HG03095 (cell line): ENCODE measurements at regions not wholly inside any gene's neighbourhood (a gene's known extent, or its start where the extent isn't known, plus 50 kb on each side); places are given as distances from the start of the nearest gene placed in this dataset.

Experiments
- ATAC-seq: cut with Tn5 transposase; IDR thresholded peaks from one replicate; pipeline ENCODE4 v1.9.1; 2021; ENCODE audit warnings: moderate library complexity; ENCODE audit not compliant: unreplicated experiment

DNA sequence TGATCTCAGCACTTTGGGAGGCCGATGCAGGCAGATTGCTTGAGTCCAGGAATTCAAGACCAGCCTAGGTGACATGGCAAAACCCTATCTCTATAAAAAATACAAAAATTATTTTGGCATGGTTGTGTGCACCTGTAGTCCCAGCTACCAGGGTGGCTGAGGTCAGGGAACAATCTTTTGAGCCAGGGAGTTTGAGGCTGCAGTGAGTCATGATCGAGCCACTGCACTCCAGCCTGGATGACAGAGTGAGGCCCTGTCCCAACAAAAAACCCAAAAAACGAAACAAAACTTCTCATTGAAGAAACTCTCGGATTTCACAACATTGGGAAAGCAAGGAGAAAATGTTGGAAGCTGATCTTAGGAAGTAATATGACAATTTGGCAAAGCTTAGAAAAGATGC lies 317.3 kb upstream of the MGAT5 start:
- ATAC-seq: no peak

DNA sequence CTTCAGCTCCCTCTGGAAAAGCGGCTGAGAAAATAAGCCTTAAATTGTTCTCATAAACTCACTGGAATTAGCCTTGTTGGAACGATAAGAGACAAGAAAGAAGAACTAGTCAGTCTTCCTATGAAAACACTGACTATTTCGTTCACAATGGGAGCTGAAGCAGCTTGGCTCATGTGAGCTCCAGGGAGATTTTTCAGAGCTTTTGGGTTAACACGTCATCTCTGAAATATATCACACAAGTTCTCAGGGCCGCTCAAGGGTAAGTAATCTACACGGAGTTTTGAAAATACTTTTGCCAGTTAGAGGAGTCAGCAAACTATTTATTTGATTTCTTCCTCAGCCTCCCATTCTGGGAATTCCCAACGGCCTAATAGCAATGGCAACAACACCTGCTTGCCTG lies 316.2 kb upstream of the MGAT5 start:
- no peak for ATAC-seq

DNA sequence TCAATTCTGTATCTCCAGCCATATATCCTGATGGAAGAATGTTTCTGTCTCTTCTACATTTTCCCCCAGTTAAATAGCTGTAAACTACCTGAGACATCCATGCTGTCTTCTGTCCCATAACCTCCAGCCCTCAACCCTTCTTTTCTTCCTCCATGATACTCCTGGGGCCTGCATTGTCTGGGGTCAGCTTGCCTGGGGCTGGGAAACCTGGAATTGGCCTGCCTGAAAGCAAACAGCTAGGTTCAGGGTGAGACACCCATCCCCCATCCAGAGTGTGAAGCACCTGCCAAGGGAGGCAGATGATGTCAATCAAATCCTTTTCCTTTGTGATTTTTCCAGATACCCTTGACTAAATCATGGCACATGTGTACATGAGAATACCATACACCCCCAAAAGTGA lies 313.7 kb upstream of the MGAT5 start:
- ATAC-seq: no peak

DNA sequence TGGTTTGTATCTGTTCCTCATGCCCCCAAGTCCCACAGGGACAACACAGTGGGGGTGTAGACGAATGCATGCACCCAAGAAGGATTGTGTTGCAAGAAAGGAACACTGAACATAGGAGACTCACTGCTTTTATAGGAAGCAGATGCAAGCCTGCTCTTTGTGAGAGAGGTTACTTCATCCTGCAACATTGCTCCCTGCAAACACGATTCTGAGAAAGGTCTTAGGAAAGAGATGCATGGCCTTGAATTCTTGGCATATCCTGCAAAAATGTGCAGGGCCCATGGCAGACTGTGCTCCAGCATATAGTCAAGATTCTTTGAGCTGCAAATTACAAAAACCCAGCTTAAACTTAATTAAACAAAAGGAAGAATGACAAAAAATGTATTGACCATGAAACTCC lies 312.2 kb upstream of the MGAT5 start:
- ATAC-seq: no peak

DNA sequence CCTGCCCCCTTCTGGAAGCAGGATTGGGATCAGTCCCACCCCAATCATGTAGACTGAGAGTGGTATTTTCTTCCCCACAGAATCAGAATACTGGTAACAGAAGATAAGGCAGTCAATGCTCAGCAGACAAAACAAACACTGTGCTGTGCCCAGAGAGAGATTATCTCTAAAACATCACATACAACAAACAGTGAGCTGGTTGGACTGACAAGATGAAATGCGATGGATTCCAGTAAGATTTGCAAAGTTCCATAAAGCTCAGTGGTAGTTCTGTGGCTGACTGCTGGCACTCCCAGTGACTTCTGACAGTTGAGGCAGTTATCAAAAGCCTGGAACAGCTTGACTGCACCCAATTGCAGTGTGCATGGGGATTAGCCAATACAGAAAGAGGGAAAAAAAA lies 311.5 kb upstream of the MGAT5 start:
- ATAC-seq: no peak

DNA sequence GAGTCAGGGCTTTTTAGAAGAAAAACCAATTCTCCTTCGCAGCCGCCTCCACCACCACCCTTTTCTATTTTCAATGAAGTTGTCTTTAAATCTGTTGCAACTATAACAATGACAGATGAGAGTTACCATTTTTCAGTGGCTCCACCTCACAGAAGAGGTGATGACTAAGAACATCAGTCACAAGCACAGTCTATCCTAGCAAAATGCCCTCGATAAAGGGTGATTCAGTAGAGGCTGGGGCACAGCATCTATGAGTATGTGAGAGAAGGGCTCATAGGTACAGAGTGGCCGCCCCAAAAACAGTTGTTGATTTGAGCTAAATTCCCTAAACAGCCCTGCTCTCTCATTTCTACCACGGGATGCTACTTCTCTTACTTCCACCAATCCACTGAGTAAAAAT lies 310.8 kb upstream of the MGAT5 start:
- ATAC-seq: no peak

DNA sequence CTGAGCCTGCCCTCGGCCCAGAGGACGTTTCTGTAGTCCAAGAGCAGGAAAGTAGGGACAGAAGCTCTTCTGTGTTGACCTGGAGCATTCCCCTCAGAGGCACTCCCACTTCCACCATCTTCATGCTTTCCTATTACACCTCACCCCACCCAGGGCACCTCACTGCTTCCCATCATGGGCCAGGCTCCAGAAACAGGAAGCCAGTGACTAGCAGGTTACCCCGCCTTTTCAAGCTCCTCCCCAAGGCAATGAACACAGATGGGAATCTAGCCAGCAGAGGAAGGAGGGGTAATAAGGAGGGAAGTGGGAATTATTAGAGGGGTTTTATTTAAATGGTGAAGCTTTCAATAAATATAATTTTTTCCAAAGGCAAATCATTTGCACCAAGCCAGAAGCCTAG lies 308.8 kb upstream of the MGAT5 start:
- ATAC-seq: no peak

DNA sequence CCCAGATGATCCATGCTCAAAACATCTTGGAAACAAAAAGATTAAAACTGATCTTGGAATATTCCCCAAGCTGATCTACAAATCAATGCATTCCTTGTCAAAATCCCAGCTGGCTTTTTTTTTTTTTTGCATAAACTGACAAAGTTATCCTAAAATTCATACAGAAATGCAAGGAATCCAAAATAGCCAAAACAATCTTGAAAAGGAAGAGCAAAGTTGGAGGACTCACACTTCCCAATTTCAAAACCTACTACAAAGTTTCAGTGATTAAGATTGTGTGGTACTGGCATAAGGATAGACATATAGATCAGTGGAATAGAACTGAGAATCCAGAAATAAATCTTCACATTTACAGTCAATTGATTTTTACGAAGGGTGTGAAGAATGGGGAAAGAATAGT lies 306.8 kb upstream of the MGAT5 start:
- ATAC-seq: no peak

DNA sequence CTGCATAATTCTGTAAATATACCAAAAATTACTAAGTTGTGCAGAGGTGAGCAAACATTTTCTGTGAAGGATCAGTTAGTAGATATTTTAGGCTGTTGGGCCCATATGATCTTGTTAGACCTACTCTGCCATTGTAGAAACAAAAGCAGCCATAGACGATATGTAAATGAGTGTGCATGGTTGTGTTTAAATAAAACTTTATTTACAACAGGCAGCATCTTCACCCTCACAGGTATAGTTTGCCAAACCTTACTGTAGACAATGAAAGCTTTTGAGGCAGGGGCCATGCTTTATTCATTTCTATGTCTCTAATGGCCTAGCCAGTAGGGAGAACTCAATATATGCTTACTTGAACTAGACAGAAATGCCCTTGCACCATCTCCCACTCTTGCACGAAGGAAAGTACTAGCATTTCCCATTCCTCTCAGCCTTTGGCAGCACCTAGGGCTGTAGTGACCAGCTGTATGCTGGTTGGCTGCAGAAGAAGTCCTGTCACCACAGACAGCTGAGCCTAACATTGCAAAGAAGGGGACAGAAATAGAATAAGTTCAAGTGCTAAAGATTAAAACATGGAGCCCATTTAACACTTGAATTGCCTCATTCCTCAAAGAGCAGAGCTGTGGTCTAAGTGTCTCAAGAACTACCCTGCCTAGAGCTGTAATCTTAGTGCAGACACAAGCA lies 305.1 kb upstream of the MGAT5 start:
- ATAC-seq: no peak

DNA sequence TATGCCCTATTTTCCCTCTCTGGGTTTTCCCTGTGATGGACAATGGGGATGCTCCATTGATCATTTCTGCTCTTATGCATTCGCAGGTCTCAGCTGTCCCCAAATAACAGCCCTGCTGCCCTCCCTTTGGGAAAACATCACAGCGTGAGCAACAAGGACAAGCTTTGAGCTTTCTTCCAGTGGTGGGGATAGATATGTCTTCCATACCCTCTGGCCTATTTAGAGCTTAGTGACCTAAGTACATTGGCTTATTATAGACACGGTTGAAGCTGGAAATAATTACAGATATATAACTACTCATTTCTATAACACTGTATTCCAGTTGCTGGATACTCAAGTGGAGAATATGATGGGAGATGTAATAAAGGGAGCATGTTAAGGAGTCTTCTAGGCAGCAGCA lies 304.3 kb upstream of the MGAT5 start:
- no peak for ATAC-seq

DNA sequence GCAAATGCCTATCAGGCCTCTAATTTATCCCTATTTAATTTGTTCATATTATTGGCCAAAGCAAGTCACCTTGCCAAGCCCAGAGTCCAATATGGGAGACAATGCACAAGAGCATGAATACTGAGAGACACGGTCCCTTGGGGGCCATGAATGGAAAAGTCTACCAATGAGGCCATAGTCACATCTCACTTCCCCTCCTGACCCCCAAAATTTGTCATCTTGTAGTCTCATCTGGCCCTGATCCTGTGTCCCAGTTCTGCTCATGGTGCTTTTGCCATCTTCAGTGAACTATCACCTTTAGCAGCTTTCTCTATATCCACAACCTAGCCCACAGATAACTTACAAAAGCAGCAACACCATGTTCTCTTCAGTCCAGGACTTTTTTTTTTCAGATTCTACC lies 302.7 kb upstream of the MGAT5 start:
- ATAC-seq: no peak

DNA sequence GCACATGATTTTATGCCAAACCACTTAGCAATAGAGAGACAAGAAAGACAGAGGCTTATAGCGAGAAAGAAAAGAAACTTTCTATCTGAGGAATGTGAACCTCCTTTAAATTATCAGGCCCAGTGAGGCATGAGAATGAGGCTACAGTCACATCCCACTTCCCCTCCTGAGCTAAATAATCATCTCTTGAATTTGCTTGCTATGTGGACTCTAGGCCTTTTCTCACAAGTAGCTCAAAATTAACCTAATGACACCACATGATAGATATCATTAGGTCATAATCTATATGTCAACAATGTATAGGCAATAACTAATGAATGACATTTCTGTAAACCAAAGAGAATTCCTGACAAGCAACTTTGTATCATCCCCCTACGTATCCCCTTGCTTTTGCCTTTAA lies 301.5 kb upstream of the MGAT5 start:
- ATAC-seq: no peak

DNA sequence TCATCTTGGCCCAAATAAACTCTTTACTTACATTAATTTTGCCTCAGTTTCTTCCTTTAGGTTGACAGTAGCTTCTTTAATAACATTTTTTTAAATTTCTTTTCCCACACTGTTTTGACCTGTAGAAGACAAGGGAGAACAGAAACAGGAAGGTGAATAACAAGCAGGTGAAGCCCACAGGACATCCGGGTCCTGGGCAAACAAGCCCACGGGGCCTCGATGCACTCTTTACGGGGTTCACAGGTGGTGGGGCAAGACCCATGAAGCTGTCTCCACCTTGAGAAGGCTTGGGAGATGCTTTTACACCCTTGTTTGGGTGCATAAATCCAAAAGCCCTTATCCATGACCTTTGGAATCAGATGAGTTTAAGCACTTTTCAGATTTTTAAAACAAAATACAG lies 301.0 kb upstream of the MGAT5 start:
- no peak for ATAC-seq

DNA sequence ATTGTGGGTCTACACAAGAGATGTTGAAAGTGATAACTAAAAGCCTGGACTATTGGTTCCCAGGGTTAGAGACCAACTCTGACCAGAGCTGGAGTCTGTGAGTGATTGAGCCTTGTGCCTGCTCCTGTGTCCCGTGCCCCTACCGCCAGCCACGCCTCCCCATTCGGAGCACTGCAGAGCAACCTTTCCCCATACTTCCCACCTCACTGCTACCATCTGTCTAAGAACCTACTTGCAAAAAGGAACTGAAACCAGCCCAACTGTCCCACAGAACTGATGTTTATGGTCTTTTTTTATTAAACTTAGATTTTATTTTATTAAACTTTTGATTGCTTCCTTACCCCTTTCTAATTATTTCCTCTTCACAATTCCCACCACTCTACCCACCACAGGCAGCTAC lies 300.3 kb upstream of the MGAT5 start:
- ATAC-seq: peak; percentile 61

DNA sequence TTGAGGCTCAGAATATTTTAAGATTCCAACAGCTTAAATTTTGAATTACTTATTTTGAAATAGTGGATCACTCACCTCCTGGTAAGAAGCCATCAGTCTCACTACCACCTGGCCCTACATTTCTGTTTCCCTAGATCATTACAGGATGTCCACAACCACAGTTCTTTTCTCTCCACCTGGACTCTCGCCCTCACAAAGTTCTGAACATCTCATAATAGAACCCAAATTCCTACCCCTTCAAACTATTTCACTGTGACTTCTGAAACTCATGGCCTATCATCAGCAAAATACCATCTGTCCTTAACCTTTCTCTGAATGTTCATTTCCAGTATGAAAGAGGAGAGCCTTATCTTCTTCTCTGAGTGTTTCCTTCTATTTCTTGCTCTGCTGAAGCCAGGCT lies 299.2 kb upstream of the MGAT5 start:
- no peak for ATAC-seq

DNA sequence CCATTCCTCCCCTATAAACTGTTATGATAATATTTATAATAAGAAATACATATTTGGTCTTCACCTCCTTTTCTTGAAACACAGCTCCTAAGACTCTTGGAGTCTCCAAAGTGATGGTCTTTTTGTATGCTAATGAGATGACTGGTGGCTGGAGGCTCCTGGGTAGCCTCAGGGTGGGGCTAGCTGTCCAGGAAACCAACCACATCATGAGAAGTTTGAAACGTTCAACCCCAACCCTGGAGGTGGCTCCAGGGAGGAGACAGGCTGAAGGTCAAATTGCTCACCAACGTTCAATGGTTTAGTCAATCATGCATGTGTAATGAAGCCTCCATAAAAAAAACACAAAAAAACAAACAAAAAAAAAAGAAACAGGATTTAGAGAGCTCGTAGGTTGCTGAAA lies 298.7 kb upstream of the MGAT5 start:
- ATAC-seq: no peak

DNA sequence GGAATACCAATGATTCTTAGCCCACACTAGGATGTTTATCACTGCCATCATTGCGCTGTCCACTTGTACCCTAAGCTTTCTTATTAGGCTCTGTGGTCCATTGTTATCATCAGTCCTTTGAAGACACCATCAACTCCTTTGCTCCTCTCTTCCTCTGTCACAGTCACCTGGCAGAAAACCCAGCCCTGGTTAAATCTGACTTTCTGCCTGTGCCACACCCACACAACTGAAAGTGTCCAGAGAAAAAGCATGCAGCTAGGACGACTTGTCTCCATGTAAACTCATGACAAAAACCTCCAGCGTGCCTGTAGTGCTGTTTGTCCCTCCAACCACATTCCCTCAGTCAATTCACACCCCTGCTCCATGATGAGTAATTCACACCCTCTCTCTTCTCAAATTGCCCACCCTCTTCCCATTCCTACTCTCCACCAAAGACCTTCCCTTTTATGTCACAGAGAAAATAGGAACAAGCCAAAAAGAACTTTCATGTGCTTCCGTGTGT lies 297.4 kb upstream of the MGAT5 start:
- no peak for ATAC-seq

DNA sequence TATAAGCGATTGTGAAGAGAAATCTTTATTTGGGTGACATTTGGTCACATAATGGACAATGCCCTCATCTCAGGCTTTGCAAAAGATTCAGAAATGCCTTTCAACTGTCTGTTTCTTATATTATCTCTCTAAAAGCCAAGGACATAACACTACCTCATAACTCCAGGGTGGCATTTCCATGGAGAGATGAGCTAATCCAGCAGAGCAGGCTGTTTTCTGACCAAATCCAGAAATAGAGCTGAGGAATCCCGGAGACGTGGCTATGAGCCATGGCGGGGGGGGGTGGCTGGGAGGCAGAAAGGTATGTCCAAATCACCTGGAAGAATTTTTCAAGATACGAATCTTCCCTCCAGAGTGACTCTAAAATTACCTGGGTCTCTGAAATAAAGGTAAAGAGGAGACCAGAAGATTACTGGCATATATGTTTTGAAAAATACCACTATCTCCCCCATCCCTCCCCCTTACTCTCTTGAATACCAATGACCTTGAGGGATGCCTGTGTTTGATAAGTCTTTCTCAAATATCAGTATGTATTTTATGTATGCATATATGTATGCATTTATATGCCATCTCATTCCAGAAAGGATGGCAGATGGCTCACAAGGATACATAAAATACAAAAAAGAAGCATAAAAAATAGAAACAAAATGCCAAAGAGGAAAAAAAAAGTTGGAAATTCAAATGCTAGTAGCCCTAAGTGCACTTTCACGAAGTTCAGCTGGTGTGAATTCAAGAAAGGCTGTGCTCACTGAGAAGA lies 296.0 kb upstream of the MGAT5 start:
- ATAC-seq: no peak

DNA sequence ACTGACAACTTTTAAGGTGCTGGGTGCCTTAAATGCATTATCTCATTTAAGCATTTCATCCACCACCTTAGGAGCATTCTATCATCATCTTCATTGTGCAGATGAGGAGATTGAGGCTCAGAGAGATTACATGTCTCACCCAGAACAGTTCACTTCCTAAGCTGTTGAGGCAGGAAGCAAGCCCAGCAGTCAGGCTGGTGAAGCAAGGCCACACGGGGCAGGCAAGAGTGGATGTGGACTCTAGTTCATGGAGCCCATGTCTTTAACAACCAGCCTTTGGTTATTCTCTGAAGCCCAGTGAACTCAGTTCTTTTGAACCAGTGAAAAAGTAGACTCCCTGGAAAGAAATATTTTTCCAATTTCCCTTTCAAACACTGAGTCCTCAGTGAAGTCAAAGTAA lies 294.8 kb upstream of the MGAT5 start:
- no peak for ATAC-seq

DNA sequence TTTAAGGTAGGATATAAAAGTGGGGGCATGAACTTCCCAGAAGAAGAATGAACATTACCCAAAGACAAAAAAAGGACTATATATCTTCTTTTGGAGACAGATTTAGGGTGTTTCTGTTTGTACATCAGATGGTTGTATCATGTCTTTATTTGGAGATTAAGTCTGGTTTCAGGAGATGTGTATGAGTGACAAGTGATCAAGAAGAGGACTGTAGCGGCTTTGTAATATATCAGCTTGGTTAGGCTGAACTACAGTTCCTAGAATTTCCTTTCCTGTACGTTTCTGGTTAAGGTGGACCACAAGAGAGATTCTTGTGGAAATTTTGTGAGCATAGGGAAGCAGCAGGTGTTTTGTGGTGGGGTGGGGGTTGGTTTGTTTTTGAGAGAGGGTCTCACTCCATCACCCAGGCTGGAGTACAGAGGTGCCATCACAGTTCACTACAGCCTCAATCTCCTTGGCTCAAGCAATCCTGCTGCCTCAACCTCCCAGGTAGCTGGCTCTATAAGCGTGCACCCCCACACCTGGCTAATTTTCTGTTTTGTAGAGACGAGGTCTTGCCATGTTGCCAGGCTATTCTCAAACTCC lies 287.1 kb upstream of the MGAT5 start:
- ATAC-seq: no peak

DNA sequence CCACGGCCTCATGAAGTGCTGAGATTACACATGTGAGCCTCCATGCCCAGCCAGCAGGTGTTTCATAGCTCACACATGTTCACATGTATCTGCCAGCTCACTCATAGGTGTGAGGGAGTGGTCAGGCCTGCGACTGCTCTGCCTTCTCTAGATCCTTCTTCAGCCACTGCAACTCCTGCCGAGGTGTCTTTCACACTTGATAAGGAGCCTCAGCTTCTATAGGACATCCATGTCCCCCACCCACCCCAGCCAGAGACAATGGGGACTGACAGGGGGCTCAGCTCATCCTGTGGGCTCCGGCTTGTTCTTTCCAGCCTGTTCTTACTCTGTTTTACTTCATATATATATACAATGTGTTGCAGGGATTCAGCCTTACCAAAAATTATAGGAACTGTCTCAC lies 286.5 kb upstream of the MGAT5 start:
- ATAC-seq: no peak

DNA sequence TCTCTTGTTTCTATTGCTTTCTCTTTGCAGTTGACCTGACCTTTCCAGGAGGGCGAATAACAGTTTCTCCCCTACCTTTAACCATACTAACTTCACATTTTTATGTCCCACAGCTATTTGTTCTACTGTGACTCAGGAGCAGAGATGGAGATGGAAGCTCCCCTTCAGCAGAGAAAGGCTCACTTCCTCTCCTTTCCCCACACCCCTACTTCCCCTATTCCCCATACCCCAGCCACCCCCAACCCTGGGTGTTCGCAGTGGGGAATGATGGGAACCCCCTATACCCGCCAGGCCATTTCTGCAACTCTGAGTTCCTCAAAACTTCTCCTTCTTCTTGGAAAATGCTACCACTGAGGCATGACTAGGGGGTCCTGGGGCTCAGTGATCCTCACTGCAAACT lies 285.4 kb upstream of the MGAT5 start:
- no peak for ATAC-seq
